Glomerular endothelial cell (primary cell): ENCODE measurements at regions not wholly inside any gene's neighbourhood (a gene's known extent, or its start where the extent isn't known, plus 50 kb on each side); places are given as distances from the start of the nearest gene placed in this dataset.

Source experiments
- DNase-seq: peaks from one replicate; pipeline ENCODE4 v3.0.0-alpha.2; 2011; ENCODE audit warnings: low read depth, low spot score; ENCODE audit errors: extremely low read depth

- DNase-seq, result no peak
These were observed 60.0 kb upstream of the HES1 start for GRCh38 chr3:194075802-194076460.

- DNase-seq, result no peak
These were observed 59.5 kb upstream of the HES1 start for GRCh38 chr3:194076475-194076874.

- DNase-seq, result no peak
These were observed 58.3 kb upstream of the HES1 start for GRCh38 chr3:194077602-194078001.

GRCh38 chr3:194078045-194078821, 57.7 kb upstream of the HES1 start:
- DNase-seq, result no peak

GRCh38 chr3:194079702-194080172, 56.2 kb upstream of the HES1 start:
- no peak for DNase-seq

GRCh38 chr3:194080436-194080835, 55.5 kb upstream of the HES1 start:
- DNase-seq, result no peak

GRCh38 chr3:194080913-194081800, 54.8 kb upstream of the HES1 start:
- no peak for DNase-seq

GRCh38 chr3:194081826-194082225, 54.1 kb upstream of the HES1 start:
- DNase-seq, result no peak

GRCh38 chr3:194082743-194083636, 53.0 kb upstream of the HES1 start:
- DNase-seq, result no peak

- DNase-seq, result no peak
These were observed 52.2 kb upstream of the HES1 start for GRCh38 chr3:194083637-194084224.

- DNase-seq, result no peak
These were observed 51.7 kb upstream of the HES1 start for GRCh38 chr3:194084284-194084683.
